ENCODE measurements at regions not wholly inside any gene's neighbourhood (a gene's known extent, or its start where the extent isn't known, plus 50 kb on each side); places are given as distances from the start of the nearest gene placed in this dataset.

- Histone ChIP-seq H3K27ac (no peak overlapping the region), H3K36me3 (no peaks in the 10 kb centered on the region), H3K9me3 (no peaks in the 10 kb centered on the region), H3K4me1 (no peaks in the 10 kb centered on the region), H3K4me3 (no peak overlapping the region), H3K27me3 (no peaks in the 10 kb centered on the region)
- intact Hi-C loops (cut with DNase I; ENCODE audit: low total_unique reads) (no loop called here), in situ Hi-C loops (cut with MboI; ENCODE audit: low sequenced_read_pairs in 4 of 4) (no loop called here)
- TF ChIP-seq CTCF (IDR thresholded peaks at IDR 0.05 in 4 of 5, conservative IDR thresholded peaks at IDR 0.05 in 1 of 5) (no peak), POLR2A (IDR thresholded peaks at IDR 0.05) (no peak)
- ATAC-seq (no peak), DNase-seq (no peak)
These were observed 118.9 kb upstream of the CAB39 start for GRCh38 chr2:230593765-230594164.

- H3K4me3 ChIP-seq = no peak overlapping the region
- in situ Hi-C loops (cut with MboI; ENCODE audit: low sequenced_read_pairs in 4 of 4) (no loop called here), intact Hi-C loops (cut with DNase I; ENCODE audit: low total_unique reads) (no loop called here)
- no peak for ATAC-seq
- no peaks in the 10 kb centered on the region for H3K4me1 ChIP-seq
- H3K27me3 ChIP-seq = no peaks in the 10 kb centered on the region
- no peak overlapping the region for H3K27ac ChIP-seq
- H3K9me3 ChIP-seq = no peaks in the 10 kb centered on the region
- DNase-seq = no peak
- H3K36me3 ChIP-seq = no peaks in the 10 kb centered on the region
- no peak for TF ChIP-seq POLR2A (IDR thresholded peaks at IDR 0.05)
- no peak for TF ChIP-seq CTCF (IDR thresholded peaks at IDR 0.05 in 4 of 5, conservative IDR thresholded peaks at IDR 0.05 in 1 of 5)
These were observed 118.3 kb upstream of the CAB39 start for GRCh38 chr2:230594286-230594840.

- TF ChIP-seq CTCF (IDR thresholded peaks at IDR 0.05 in 4 of 5, conservative IDR thresholded peaks at IDR 0.05 in 1 of 5) = no peak
- no peak for TF ChIP-seq POLR2A (IDR thresholded peaks at IDR 0.05)
These were observed 112.8 kb upstream of the CAB39 start for GRCh38 chr2:230599853-230600252.

GRCh38 chr2:230600285-230600684, 112.4 kb upstream of the CAB39 start:
- Histone ChIP-seq H3K4me1 (no peaks in the 10 kb centered on the region), H3K9me3 (no peaks in the 10 kb centered on the region), H3K27me3 (no peaks in the 10 kb centered on the region), H3K4me3 (no peak overlapping the region), H3K27ac (no peak overlapping the region), H3K36me3 (no peaks in the 10 kb centered on the region)
- intact Hi-C loops (cut with DNase I; ENCODE audit: low total_unique reads) (no loop called here), in situ Hi-C loops (cut with MboI; ENCODE audit: low sequenced_read_pairs in 4 of 4) (loop anchor here in 2 of 4 donors (10.0 to 25.0 kb wide), 3 partner anchors 588 to 813 kb away; no protein-coding TSS in a partner anchor)
- no peak for TF ChIP-seq CTCF (IDR thresholded peaks at IDR 0.05 in 4 of 5, conservative IDR thresholded peaks at IDR 0.05 in 1 of 5)
- no peak for TF ChIP-seq POLR2A (IDR thresholded peaks at IDR 0.05)
- ATAC-seq = no peak
- no peak for DNase-seq

More at GRCh38 chr2:230599853-230600252, 112.8 kb upstream of the CAB39 start:
- in situ Hi-C loops (cut with MboI; ENCODE audit: low sequenced_read_pairs in 4 of 4) = loop anchor here in 2 of 4 donors (10.0 to 25.0 kb wide), 3 partner anchors 588 to 813 kb away; no protein-coding TSS in a partner anchor
- Histone ChIP-seq H3K9me3 (no peaks in the 10 kb centered on the region), H3K4me1 (no peaks in the 10 kb centered on the region), H3K4me3 (no peak overlapping the region), H3K27ac (no peak overlapping the region), H3K36me3 (no peaks in the 10 kb centered on the region), H3K27me3 (no peaks in the 10 kb centered on the region)
- ATAC-seq (no peak), DNase-seq (no peak)
- intact Hi-C loops (cut with DNase I; ENCODE audit: low total_unique reads) = no loop called here

- Histone ChIP-seq H3K4me3 (no peak overlapping the region), H3K27me3 (no peaks in the 10 kb centered on the region), H3K9me3 (no peaks in the 10 kb centered on the region), H3K4me1 (no peaks in the 10 kb centered on the region), H3K27ac (no peak overlapping the region), H3K36me3 (no peaks in the 10 kb centered on the region)
- ATAC-seq (no peak), DNase-seq (no peak)
- no peak for TF ChIP-seq POLR2A (IDR thresholded peaks at IDR 0.05)
- no peak for TF ChIP-seq CTCF (IDR thresholded peaks at IDR 0.05 in 4 of 5, conservative IDR thresholded peaks at IDR 0.05 in 1 of 5)
- in situ Hi-C loops (cut with MboI; ENCODE audit: low sequenced_read_pairs in 4 of 4) = loop anchor here in 2 of 4 donors (10.0 to 25.0 kb wide), 3 partner anchors 589 to 814 kb away; no protein-coding TSS in a partner anchor
- intact Hi-C loops (cut with DNase I; ENCODE audit: low total_unique reads) = no loop called here
These were observed 111.8 kb upstream of the CAB39 start for GRCh38 chr2:230600881-230601280.
